ENCODE measurements at regions not wholly inside any gene's neighbourhood (a gene's known extent, or its start where the extent isn't known, plus 50 kb on each side); places are given as distances from the start of the nearest gene placed in this dataset.

DNA sequence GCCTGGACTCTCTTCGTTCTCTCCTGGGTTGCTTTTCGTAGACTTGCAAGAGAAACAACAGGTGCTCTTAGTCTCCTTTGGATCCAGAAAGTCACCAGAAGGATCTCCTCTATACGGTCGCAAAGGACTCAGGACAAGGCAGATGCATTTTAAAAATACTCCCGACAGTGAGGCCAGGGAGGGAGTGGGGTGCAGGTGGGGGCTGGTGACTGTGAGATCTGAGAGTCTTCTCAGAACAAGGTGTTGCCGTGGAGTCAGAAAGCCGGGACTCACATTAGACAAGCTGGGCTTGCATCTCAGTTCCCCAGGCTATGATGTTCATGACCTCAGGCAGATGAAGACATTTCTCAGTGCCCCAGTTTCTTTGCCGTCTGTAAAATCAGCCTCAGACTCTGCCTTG, 507.2 kb downstream of the TCERG1L start:
- TF ChIP-seq EP300 (IDR thresholded peaks at IDR 0.05), result no peak
- no peak for TF ChIP-seq POLR2A (IDR thresholded peaks at IDR 0.05)
- Histone ChIP-seq H3K27ac (no peak overlapping the region), H3K4me3 (no peak overlapping the region), H3K27me3 (no peaks in the 10 kb centered on the region), H3K9me3 (no peaks in the 10 kb centered on the region), H3K4me1 (no peaks in the 10 kb centered on the region), H3K36me3 (no peaks in the 10 kb centered on the region)
- DNase-seq (no peak), ATAC-seq (ENCODE audit: low FRiP score in 2 of 2) (no peak)
- WGBS, 2 donors, result 83 to 86% methylated on average over 7 to 8 of the region's 8 CpGs

DNA sequence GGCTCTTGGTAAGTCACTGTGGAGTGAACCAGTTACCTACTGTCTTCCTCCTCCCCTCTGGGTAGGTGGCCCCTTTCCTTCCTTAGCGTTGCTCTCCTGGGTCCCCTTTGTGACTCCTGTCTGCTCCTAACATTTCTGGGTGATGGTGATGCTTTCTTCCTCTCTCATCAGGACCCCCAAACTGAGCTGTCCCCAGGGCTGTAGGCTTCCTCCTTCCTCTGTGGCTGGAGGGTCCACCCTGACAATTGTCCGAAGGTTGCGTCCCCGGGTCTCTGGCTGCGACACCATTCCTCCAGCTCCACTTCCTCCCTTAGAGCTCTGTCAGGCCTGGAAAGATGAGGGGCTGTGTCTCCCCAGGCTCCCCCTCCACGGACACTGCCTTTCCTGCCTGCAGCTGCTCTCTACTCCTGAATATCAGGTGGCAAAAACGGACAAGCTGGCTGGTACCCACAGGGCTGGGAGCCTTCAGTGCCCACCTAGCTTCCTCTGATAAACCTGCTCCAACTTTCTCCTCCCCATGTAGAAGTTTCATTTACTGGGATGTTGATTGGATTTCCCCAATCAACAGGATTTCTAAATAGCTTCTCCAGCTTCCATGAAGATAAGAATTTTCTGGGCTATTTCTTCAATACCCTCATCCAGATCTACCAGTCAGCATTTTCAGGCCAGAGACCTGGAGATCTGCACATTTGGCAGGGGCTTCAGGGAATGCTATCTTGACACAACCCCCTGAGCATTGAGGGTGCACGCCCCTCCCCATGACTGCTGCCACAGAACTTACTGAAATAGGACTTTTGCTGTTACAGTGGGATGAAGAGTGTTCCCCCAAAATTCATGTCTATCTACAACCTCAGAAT, 506.5 kb downstream of the TCERG1L start:
- DNase-seq (no peak), ATAC-seq (ENCODE audit: low FRiP score in 2 of 2) (no peak)
- Histone ChIP-seq H3K27me3 (no peaks in the 10 kb centered on the region), H3K4me3 (no peak overlapping the region), H3K9me3 (no peaks in the 10 kb centered on the region), H3K36me3 (no peaks in the 10 kb centered on the region), H3K27ac (no peak overlapping the region), H3K4me1 (no peaks in the 10 kb centered on the region)
- 85 to 86% methylated on average over 8 of the region's 8 CpGs for whole genome bisulfite sequencing, 2 donors
- no peak for TF ChIP-seq POLR2A (IDR thresholded peaks at IDR 0.05)

DNA sequence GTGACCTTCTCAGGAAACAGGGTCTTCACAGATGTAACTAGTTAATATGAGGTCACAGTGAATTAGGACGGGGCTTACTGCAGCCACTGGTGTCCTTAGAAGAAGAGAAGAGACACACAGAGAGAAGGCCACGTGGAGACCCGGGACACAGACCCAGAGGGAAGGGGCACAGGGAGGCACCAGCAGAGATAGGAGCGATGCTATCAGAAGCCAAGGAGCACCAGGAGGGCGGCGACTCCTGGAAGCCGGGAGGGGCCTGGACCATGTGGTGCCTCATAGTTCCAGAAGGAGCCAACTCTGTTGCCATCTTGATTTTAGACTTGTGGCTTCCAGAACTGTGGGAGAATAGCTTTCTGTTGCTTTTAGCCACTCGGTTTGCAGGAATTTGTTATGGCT, 505.9 kb downstream of the TCERG1L start:
- ATAC-seq (ENCODE audit: low FRiP score in 2 of 2), result no peak
- 83 to 87% methylated on average over 8 of the region's 8 CpGs for WGBS, 2 donors

DNA sequence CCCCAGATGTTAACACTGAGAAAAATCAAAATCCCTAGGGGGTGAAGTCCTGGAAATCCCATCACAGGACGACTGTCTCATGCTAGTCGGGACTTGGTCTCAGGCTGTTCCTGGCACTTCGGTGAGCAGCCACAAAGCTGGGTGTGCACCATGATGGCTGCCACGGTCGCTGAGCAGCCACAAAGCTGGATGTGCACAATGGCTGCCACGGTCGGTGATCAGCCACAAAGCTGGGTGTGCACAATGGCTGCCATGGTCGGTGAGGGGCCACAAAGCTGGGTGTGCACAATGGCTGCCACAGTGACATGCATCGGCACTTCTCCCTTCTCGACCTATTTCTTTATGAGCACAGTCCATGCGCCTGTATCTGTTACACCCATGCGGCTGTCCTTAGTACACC, 505.1 kb downstream of the TCERG1L start:
- Histone ChIP-seq H3K27me3 (no peaks in the 10 kb centered on the region), H3K4me3 (no peak overlapping the region), H3K4me1 (no peaks in the 10 kb centered on the region), H3K27ac (no peak overlapping the region), H3K9me3 (no peaks in the 10 kb centered on the region), H3K36me3 (no peaks in the 10 kb centered on the region)
- DNase-seq (no peak), ATAC-seq (ENCODE audit: low FRiP score in 2 of 2) (no peak)
- TF ChIP-seq, protein P1, sequence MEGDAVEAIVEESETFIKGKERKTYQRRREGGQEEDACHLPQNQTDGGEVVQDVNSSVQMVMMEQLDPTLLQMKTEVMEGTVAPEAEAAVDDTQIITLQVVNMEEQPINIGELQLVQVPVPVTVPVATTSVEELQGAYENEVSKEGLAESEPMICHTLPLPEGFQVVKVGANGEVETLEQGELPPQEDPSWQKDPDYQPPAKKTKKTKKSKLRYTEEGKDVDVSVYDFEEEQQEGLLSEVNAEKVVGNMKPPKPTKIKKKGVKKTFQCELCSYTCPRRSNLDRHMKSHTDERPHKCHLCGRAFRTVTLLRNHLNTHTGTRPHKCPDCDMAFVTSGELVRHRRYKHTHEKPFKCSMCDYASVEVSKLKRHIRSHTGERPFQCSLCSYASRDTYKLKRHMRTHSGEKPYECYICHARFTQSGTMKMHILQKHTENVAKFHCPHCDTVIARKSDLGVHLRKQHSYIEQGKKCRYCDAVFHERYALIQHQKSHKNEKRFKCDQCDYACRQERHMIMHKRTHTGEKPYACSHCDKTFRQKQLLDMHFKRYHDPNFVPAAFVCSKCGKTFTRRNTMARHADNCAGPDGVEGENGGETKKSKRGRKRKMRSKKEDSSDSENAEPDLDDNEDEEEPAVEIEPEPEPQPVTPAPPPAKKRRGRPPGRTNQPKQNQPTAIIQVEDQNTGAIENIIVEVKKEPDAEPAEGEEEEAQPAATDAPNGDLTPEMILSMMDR (IDR thresholded peaks at IDR 0.05), result no peak
- no peak for TF ChIP-seq POLR2A (IDR thresholded peaks at IDR 0.05)
- 88 to 90% methylated on average over 12 of the region's 12 CpGs for WGBS, 2 donors

More for the DNA sequence above, 505.9 kb downstream of the TCERG1L start:
- no peaks in the 10 kb centered on the region for H3K4me1 ChIP-seq
- H3K36me3 ChIP-seq, result no peaks in the 10 kb centered on the region
- no peak for TF ChIP-seq EP300 (IDR thresholded peaks at IDR 0.05)
- TF ChIP-seq POLR2A (IDR thresholded peaks at IDR 0.05), result no peak
- TF ChIP-seq POLR2AphosphoS5 (IDR thresholded peaks at IDR 0.05), result no peak
- H3K9me3 ChIP-seq, result no peaks in the 10 kb centered on the region
- no peak for DNase-seq
- H3K27ac ChIP-seq, result no peak overlapping the region
- H3K4me3 ChIP-seq, result no peak overlapping the region
- H3K27me3 ChIP-seq, result no peaks in the 10 kb centered on the region

DNA sequence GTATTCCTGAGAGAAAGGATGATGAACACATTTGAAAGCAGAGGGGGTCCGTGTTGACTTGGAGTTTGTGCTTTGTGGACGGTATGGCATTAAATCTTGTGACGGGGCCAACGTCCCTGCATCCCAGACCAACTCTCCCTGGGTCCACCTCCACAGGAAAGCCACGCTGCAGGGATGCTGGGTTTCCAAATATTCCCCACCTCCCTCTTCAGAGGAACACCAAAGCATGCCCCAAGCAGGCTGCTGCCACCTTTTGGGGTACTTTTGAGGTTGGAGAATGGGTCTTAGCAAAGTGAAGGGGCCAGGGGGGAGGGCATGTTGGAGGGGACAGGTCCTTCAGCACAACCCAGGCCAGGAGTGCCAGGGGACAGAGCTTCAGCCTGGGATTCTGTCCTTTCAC, 504.4 kb downstream of the TCERG1L start:
- H3K27me3 ChIP-seq, result no peaks in the 10 kb centered on the region
- H3K9me3 ChIP-seq, result no peaks in the 10 kb centered on the region
- H3K4me1 ChIP-seq, result no peaks in the 10 kb centered on the region
- H3K4me3 ChIP-seq, result no peak overlapping the region
- 68 to 80% methylated on average over 5 of the region's 5 CpGs for WGBS, 2 donors
- H3K36me3 ChIP-seq, result no peaks in the 10 kb centered on the region
- TF ChIP-seq, protein P1 (IDR thresholded peaks at IDR 0.05), result no peak
- TF ChIP-seq POLR2AphosphoS5 (IDR thresholded peaks at IDR 0.05) (no peak), POLR2A (IDR thresholded peaks at IDR 0.05) (no peak), EP300 (IDR thresholded peaks at IDR 0.05) (no peak)
- no peak for DNase-seq
- no peak for ATAC-seq (ENCODE audit: low FRiP score in 2 of 2)
- H3K27ac ChIP-seq, result no peak overlapping the region

DNA sequence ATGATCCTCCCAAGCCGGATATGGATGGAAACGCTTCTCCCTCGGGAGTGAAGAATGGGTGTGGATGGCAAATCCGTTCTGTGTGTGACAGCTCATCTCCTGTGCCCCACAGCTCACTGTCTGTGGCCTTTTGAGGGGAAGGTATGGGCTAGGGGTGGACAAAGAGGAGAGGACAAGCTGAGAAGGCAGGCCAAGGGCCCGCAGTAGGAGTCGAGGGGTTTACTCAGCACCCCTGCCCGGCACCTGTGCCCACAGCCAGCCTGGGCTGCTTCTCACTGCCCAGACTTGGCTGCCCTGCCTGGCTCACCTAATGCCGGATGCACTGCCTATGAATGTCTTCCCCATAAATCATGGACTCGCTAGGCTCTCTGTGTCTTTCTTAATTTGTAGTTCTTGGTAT, 503.8 kb downstream of the TCERG1L start:
- H3K4me1 ChIP-seq, result no peaks in the 10 kb centered on the region
- no peak overlapping the region for H3K4me3 ChIP-seq
- H3K9me3 ChIP-seq, result no peaks in the 10 kb centered on the region
- no peak overlapping the region for H3K27ac ChIP-seq
- H3K36me3 ChIP-seq, result no peaks in the 10 kb centered on the region
- no peak for DNase-seq
- WGBS, 2 donors, result 71 to 74% methylated on average over 9 of the region's 9 CpGs
- no peak for TF ChIP-seq POLR2AphosphoS5 (IDR thresholded peaks at IDR 0.05)
- TF ChIP-seq POLR2A (IDR thresholded peaks at IDR 0.05), result no peak
- TF ChIP-seq, protein P1 (IDR thresholded peaks at IDR 0.05), result no peak
- TF ChIP-seq EP300 (IDR thresholded peaks at IDR 0.05), result no peak
- H3K27me3 ChIP-seq, result no peaks in the 10 kb centered on the region
- no peak for ATAC-seq (ENCODE audit: low FRiP score in 2 of 2)
